IMR-90 (cell line): ENCODE measurements at regions not wholly inside any gene's neighbourhood (a gene's known extent, or its start where the extent isn't known, plus 50 kb on each side); places are given as distances from the start of the nearest gene placed in this dataset.

Experiments used
- ATAC-seq: fragments of 200-7000 bp; cut with Tn5 transposase; 2 replicates; pipeline ENCODE4 v1.9.1; 2020; ENCODE audit warnings: low read depth, mild to moderate bottlenecking, moderate library complexity
- BruUV-seq: library from RNA; stranded (reverse); fragments of 400-500 nt; replicated peaks from 2 replicates; lab custom pipeline; 2021; lab: Mats Ljungman, UMichigan
- CTCF ChIA-PET: fragments of 300-600 bp; formaldehyde crosslinking; extraction: SDS; loops from one replicate; lab custom pipeline; 2021; ENCODE audit warnings: antibody characterized with exemption; lab: Yijun Ruan, JAX
- POLR2A ChIA-PET: fragments of 300-600 bp; sonication (Branson Sonifier 250); formaldehyde crosslinking; loops from one replicate; lab custom pipeline; 2022; ENCODE audit warnings: antibody characterized with exemption; ENCODE audit not compliant: unreplicated experiment; lab: Charles Lee
- DNase-seq: peaks from one replicate; pipeline ENCODE4 v3.0.0; 2013
- H2AFZ ChIP-seq: replicated peaks from 2 replicates; pipeline ENCODE3; 2013; ENCODE audit warnings: low read length, mild to moderate bottlenecking; ENCODE audit not compliant: poor library complexity
- H2AK5ac ChIP-seq: 2 replicates; pipeline ENCODE4 v1.6.1; 2013; ENCODE audit warnings: low read depth, low read length, inconsistent platforms
- H2AK9ac ChIP-seq: replicated peaks from 2 replicates; pipeline ENCODE3; 2013; ENCODE audit warnings: mild to moderate bottlenecking, low read depth, low read length, moderate library complexity; ENCODE audit not compliant: poor library complexity
- H2BK120ac ChIP-seq: 2 replicates; pipeline ENCODE4 v1.6.1; 2013; ENCODE audit warnings: low read depth, low read length, inconsistent platforms
- H2BK15ac ChIP-seq: 3 replicates; pipeline ENCODE4 v1.6.1; 2013; ENCODE audit warnings: low read depth, low read length, inconsistent platforms
- H2BK20ac ChIP-seq: 2 replicates; pipeline ENCODE4 v1.6.1; 2013; ENCODE audit warnings: low read depth, mild to moderate bottlenecking, inconsistent platforms, low read length, moderate library complexity
- H2BK5ac ChIP-seq: 2 replicates; pipeline ENCODE4 v1.6.1; 2013; ENCODE audit warnings: mild to moderate bottlenecking, low read depth, low read length, inconsistent platforms; ENCODE audit not compliant: poor library complexity, severe bottlenecking
- H3K14ac ChIP-seq: replicated peaks from 2 replicates; pipeline ENCODE4 v1.6.1; 2013; ENCODE audit warnings: low read depth, low read length, inconsistent platforms
- H3K18ac ChIP-seq: 2 replicates; pipeline ENCODE4 v1.6.1; 2013; ENCODE audit warnings: low read depth, low read length, control low read depth
- H3K23ac ChIP-seq: 2 replicates; pipeline ENCODE4 v1.6.1; 2013; ENCODE audit warnings: low read depth, low read length, inconsistent platforms
- H3K27ac ChIP-seq: 2 replicates; pipeline ENCODE4 v1.5.1; 2013; ENCODE audit warnings: mild to moderate bottlenecking, control low read depth, low read length; ENCODE audit not compliant: insufficient read depth
- H3K27me3 ChIP-seq: 2 replicates; pipeline ENCODE4 v1.6.1; 2013; ENCODE audit warnings: low read length; ENCODE audit not compliant: control insufficient read depth, insufficient read depth
- H3K36me3 ChIP-seq: 2 replicates; pipeline ENCODE4 v1.6.1; 2013; ENCODE audit warnings: low read length, mixed read lengths; ENCODE audit not compliant: control insufficient read depth, insufficient read depth
- H3K4ac ChIP-seq: 2 replicates; pipeline ENCODE4 v1.6.1; 2013; ENCODE audit warnings: low read depth, low read length, inconsistent platforms
- H3K4me1 ChIP-seq: 2 replicates; pipeline ENCODE4 v1.6.1; 2013; ENCODE audit warnings: low read length, mixed read lengths; ENCODE audit not compliant: control insufficient read depth, insufficient read depth
- H3K4me2 ChIP-seq: 2 replicates; pipeline ENCODE4 v1.6.1; 2013; ENCODE audit warnings: low read depth, mild to moderate bottlenecking, control low read depth, low read length, moderate library complexity
- H3K4me3 ChIP-seq: 2 replicates; pipeline ENCODE4 v1.5.1; 2013; ENCODE audit warnings: low read depth, mild to moderate bottlenecking, control low read depth, low read length, moderate library complexity; ENCODE audit not compliant: insufficient read depth
- H3K56ac ChIP-seq: 2 replicates; pipeline ENCODE4 v1.6.1; 2013; ENCODE audit warnings: low read length, inconsistent platforms; ENCODE audit not compliant: insufficient read depth; ENCODE audit errors: extremely low read depth
- H3K79me1 ChIP-seq, 2 experiments: 2 replicates each; pipeline ENCODE4 v1.6.1; 2013; ENCODE audit warnings: low read length in 2 of 2, inconsistent platforms in 1 of 2, low read depth in 1 of 2
- H3K9ac ChIP-seq: 2 replicates; pipeline ENCODE4 v1.6.1; 2013; ENCODE audit warnings: low read depth, low read length, control low read depth
- H3K9me1 ChIP-seq: 2 replicates; pipeline ENCODE4 v1.6.1; 2013; ENCODE audit warnings: low read length, inconsistent platforms; ENCODE audit not compliant: insufficient read depth
- H3K9me3 ChIP-seq: 2 replicates; pipeline ENCODE4 v1.6.1; 2013; ENCODE audit warnings: low read length; ENCODE audit not compliant: control insufficient read depth, insufficient read depth
- H4K20me1 ChIP-seq: 2 replicates; pipeline ENCODE4 v1.6.1; 2013; ENCODE audit warnings: low read length, inconsistent platforms; ENCODE audit not compliant: insufficient read depth
- H4K5ac ChIP-seq: 2 replicates; pipeline ENCODE4 v1.6.1; 2013; ENCODE audit warnings: mild to moderate bottlenecking, low read depth, low read length, control low read depth
- H4K8ac ChIP-seq, 2 experiments: 2 replicates each; pipeline ENCODE4 v1.6.1; 2013; ENCODE audit warnings: low read depth in 2 of 2, low read length in 2 of 2, control low read depth in 1 of 2, inconsistent platforms in 1 of 2
- H4K91ac ChIP-seq: 2 replicates; pipeline ENCODE4 v1.6.1; 2013; ENCODE audit warnings: low read depth, low read length, inconsistent platforms; ENCODE audit not compliant: insufficient read depth
- CHD1 ChIP-seq: IDR thresholded peaks from 2 replicates; pipeline ENCODE4 v1.6.1; 2012; ENCODE audit warnings: low read depth, low read length, improper control_type of control experiment
- CTCF ChIP-seq: conservative IDR thresholded peaks from 2 replicates; pipeline ENCODE4 v1.5.1; 2012; ENCODE audit warnings: mild to moderate bottlenecking, low read depth, low read length, improper control_type of control experiment
- ELK1 ChIP-seq: fragments of 150-350 bp; IDR thresholded peaks from 2 replicates; pipeline ENCODE4 v1.6.1; 2016; ENCODE audit warnings: low read depth, mild to moderate bottlenecking, low read length, moderate library complexity, borderline replicate concordance
- FOS ChIP-seq: fragments of 150-350 bp; IDR thresholded peaks from 2 replicates; pipeline ENCODE4 v1.6.1; 2016; ENCODE audit warnings: low read depth, low read length
- MAFK ChIP-seq: IDR thresholded peaks from 2 replicates; pipeline ENCODE4 v1.6.1; 2012; ENCODE audit warnings: low read depth, low read length, improper control_type of control experiment
- MAZ ChIP-seq: IDR thresholded peaks from 2 replicates; pipeline ENCODE4 v1.6.1; 2012; ENCODE audit warnings: low read depth, mild to moderate bottlenecking, low read length, improper control_type of control experiment, moderate library complexity, borderline replicate concordance
- MXI1 ChIP-seq: IDR thresholded peaks from 2 replicates; pipeline ENCODE4 v1.6.1; 2012; ENCODE audit warnings: low read depth, mild to moderate bottlenecking, low read length, moderate library complexity, borderline replicate concordance
- RAD21 ChIP-seq: IDR thresholded peaks from 2 replicates; pipeline ENCODE4 v1.6.1; 2012; ENCODE audit warnings: low read length, improper control_type of control experiment
- RCOR1 ChIP-seq: IDR thresholded peaks from 2 replicates; pipeline ENCODE4 v1.6.1; 2012; ENCODE audit warnings: mild to moderate bottlenecking, low read length, improper control_type of control experiment; ENCODE audit not compliant: insufficient replicate concordance
- RFX5 ChIP-seq: IDR thresholded peaks from 2 replicates; pipeline ENCODE4 v1.8.0; 2012; ENCODE audit warnings: low read depth, mild to moderate bottlenecking, low read length, moderate library complexity
- WGBS, 2 experiments: methylation state at CpG; one replicate each; pipeline versions ENCODE4 v1.1.5 to v1.1.7; 2013; ENCODE audit warnings: missing lambda C conversion rate in 2 of 2; ENCODE audit not compliant: insufficient read length in 1 of 2; ENCODE audit errors: extremely low coverage in 2 of 2; 5-methylcytosine and 5-hydroxymethylcytosine counted together
- dilution Hi-C: fragments of 300-500 bp; cut with HindIII; formaldehyde crosslinking; loops from one replicate; pipeline ENCODE4 v1.14.3; 2018; ENCODE audit warnings: low sequenced_read_pairs; ENCODE audit not compliant: unreplicated experiment
- in situ Hi-C: fragments of 300-500 bp; cut with MboI; formaldehyde crosslinking; loops from 3 replicates; pipeline ENCODE4 v1.14.3; 2019; ENCODE audit warnings: low sequenced_read_pairs, inconsistent platforms, mixed read lengths
- intact Hi-C: fragments of 100-400 bp; cut with micrococcal nuclease; formaldehyde crosslinking; loops from 2 replicates; pipeline ENCODE4 v1.10.0; 2022

GRCh38 chr1:56202186-56202585 lies 377.2 kb downstream of the PLPP3 start:
- H3K4me2 ChIP-seq: no peak overlapping the region
- H2AK5ac ChIP-seq: no peak overlapping the region
- 0 out of 2 replicates have a peak, but pooled peaks cover 2% of the 10 kb centered on the region for H3K4me1 ChIP-seq
- H3K27me3 ChIP-seq: no peaks in the 10 kb centered on the region
- no peak overlapping the region for H2BK20ac ChIP-seq
- ChIA-PET POLR2A (no interaction called here), CTCF (no interaction called here)
- in situ Hi-C loops (no loop called here), intact Hi-C loops (no loop called here), dilution Hi-C loops (no loop called here)
- no peak overlapping the region for H3K14ac ChIP-seq
- no peak overlapping the region for H4K5ac ChIP-seq
- no peak overlapping the region for H4K91ac ChIP-seq
- H3K23ac ChIP-seq: no peak overlapping the region
- H3K9me3 ChIP-seq: peaks cover 7% of the 10 kb centered on the region
- H2AK9ac ChIP-seq: no peak overlapping the region
- H4K8ac ChIP-seq: no peak overlapping the region
- H2BK5ac ChIP-seq: no peak overlapping the region
- no peak overlapping the region for H3K4ac ChIP-seq
- H4K20me1 ChIP-seq: no peaks in the 10 kb centered on the region
- no peak overlapping the region for H3K27ac ChIP-seq
- H3K9ac ChIP-seq: no peak overlapping the region
- no peaks in the 10 kb centered on the region for H3K79me1 ChIP-seq
- no peak overlapping the region for H2AFZ ChIP-seq
- no peak overlapping the region for H2BK15ac ChIP-seq
- no peak overlapping the region for H3K18ac ChIP-seq
- no peaks in the 10 kb centered on the region; the same call in 1 of the 2 replicates for H3K9me1 ChIP-seq
- H3K36me3 ChIP-seq: no peaks in the 10 kb centered on the region
- no peak for DNase-seq
- ATAC-seq: no peak
- TF ChIP-seq CTCF: no peak
- no peak for TF ChIP-seq ELK1
- no peak for TF ChIP-seq CHD1
- no peak for TF ChIP-seq MAZ
- no peak for TF ChIP-seq FOS
- no peak for TF ChIP-seq RFX5
- TF ChIP-seq MXI1: no peak
- no peak for TF ChIP-seq RAD21
- no peak for TF ChIP-seq RCOR1
- no peak for TF ChIP-seq MAFK
- WGBS, 2 experiments: no CpG with 5 or more reads among the region's 2 CpGs
- H2BK120ac ChIP-seq: no peak overlapping the region
- no TSS peak for BruUV-seq
- no peak overlapping the region for H3K56ac ChIP-seq
- no peak overlapping the region for H3K4me3 ChIP-seq
